Right atrium auricular region (tissue), 2 donors: ENCODE measurements at regions not wholly inside any gene's neighbourhood (a gene's known extent, or its start where the extent isn't known, plus 50 kb on each side); places are given as distances from the start of the nearest gene placed in this dataset.
A peak's percentile ranks its signal among the peaks of the same experiment; 100 is the strongest.

Experiments
- DNase-seq: peaks from one replicate; pipeline ENCODE4 v3.0.0-alpha.2; 2019; ENCODE audit warnings: low spot score
- H3K27ac ChIP-seq, 2 donors: fragments of 200-600 bp; sonication (generic); 1 replicate in 1 of 2; 2 replicates in 1 of 2; pipeline ENCODE4 v1.5.1; 2016 to 2019
- H3K27me3 ChIP-seq, 2 donors: fragments of 200-600 bp; sonication (generic); one replicate each; pipeline versions ENCODE4 v1.5.1 to v1.6.0; 2017 to 2019
- H3K36me3 ChIP-seq: fragments of 200-600 bp; sonication (generic); one replicate; pipeline ENCODE4 v1.5.1; 2016
- H3K4me1 ChIP-seq, 2 donors: fragments of 200-600 bp; sonication (generic); one replicate each; pipeline versions ENCODE4 v1.5.1 to v1.6.0; 2017 to 2019
- H3K4me3 ChIP-seq, 2 donors: fragments of 200-600 bp; sonication (generic); 1 replicate in 1 of 2; 2 replicates in 1 of 2; pipeline ENCODE4 v1.5.1; 2017 to 2019; ENCODE audit warnings: mild to moderate bottlenecking in 1 of 2, moderate library complexity in 1 of 2
- H3K9me3 ChIP-seq, 2 donors: fragments of 200-600 bp; sonication (generic); one replicate each; pipeline ENCODE4 v1.5.1; 2019
- TF ChIP-seq, protein P1 (sequence below), 2 donors: fragments of 200-600 bp; sonication (generic); IDR thresholded peaks; one replicate each; pipeline ENCODE4 v1.5.1; 2019; ENCODE audit warnings: antibody characterized with exemption in 2 of 2

DNA sequence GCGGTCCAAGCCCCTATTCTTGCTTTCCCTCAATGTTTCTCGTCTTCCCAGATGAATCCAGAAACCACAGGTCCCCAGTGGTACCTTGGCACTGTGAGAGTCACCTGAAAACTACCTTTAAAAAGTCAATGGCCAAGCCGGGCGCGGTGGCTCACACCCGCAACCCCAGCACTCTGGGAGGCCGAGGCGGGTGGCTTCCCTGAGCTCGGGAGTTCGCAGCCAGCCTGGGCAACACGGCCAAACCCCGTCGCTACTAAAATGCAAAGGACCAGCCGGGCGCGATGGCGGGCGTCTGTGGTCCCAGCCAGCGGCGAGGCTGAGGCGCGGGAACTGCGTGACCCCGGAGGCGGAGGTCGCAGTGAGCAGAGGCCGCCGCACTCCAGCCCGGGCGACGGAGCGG is 285.9 kb downstream of the CHL1 start:
- Histone ChIP-seq H3K9me3 (peaks cover 0 to 12% of the 10 kb centered on the region in 2 donors), H3K4me3 (no peak overlapping the region), H3K4me1 (no peaks in the 10 kb centered on the region), H3K27ac (no peak overlapping the region), H3K36me3 (no peaks in the 10 kb centered on the region), H3K27me3 (no peaks in the 10 kb centered on the region)
- TF ChIP-seq, protein P1, sequence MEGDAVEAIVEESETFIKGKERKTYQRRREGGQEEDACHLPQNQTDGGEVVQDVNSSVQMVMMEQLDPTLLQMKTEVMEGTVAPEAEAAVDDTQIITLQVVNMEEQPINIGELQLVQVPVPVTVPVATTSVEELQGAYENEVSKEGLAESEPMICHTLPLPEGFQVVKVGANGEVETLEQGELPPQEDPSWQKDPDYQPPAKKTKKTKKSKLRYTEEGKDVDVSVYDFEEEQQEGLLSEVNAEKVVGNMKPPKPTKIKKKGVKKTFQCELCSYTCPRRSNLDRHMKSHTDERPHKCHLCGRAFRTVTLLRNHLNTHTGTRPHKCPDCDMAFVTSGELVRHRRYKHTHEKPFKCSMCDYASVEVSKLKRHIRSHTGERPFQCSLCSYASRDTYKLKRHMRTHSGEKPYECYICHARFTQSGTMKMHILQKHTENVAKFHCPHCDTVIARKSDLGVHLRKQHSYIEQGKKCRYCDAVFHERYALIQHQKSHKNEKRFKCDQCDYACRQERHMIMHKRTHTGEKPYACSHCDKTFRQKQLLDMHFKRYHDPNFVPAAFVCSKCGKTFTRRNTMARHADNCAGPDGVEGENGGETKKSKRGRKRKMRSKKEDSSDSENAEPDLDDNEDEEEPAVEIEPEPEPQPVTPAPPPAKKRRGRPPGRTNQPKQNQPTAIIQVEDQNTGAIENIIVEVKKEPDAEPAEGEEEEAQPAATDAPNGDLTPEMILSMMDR (IDR thresholded peaks at IDR 0.05) = no peak
- DNase-seq = no peak

DNA sequence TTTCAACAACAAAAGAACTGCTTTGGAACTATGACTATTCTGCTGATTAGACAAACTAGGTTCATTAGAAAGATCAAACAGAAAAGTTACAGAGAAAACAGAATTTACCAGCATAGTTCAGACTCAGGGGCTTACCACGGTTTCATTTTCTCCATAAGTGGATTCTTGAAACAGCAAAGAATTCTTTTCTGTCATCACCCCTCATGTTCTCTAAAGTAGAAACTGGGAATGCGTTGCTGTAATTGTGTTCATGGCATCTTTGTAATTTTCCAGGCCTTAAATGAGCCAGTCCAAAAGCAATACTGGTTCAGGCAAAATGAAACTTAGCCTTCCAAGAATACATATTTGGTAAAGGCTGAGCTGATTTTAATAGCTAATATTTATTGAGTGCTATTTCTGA is 287.8 kb downstream of the CHL1 start:
- TF ChIP-seq, protein P1 (IDR thresholded peaks at IDR 0.05) = no peak
- no peak overlapping the region for H3K4me3 ChIP-seq
- no peaks in the 10 kb centered on the region for H3K36me3 ChIP-seq
- DNase-seq = no peak
- H3K27ac ChIP-seq = peak overlapping the region in 1 of 2 donors; percentile 15
- H3K9me3 ChIP-seq = no peaks in the 10 kb centered on the region
- H3K27me3 ChIP-seq = no peaks in the 10 kb centered on the region
- H3K4me1 ChIP-seq = no peaks in the 10 kb centered on the region

DNA sequence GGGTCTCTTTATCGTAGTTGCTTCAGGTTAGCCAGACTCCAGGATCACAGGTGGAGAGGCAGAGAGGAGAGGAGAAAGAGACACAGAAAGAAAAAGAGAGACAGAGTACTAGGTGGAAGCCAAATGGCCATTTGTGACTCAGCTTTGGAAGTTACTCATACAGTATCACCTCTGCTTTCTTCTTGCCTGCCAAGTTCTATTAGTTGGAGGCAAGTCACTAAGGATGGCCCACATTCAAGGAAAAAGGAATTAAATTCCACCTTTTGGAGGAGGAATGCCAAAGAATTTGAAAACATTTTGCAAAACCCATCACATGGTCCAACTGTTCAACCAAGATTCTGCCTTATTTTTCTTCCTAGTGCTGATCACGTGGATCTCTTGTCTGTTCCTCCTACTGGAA is 291.1 kb downstream of the CHL1 start:
- Histone ChIP-seq H3K27me3 (no peaks in the 10 kb centered on the region), H3K4me1 (no peaks in the 10 kb centered on the region), H3K27ac (no peak overlapping the region), H3K9me3 (no peaks in the 10 kb centered on the region), H3K36me3 (no peaks in the 10 kb centered on the region), H3K4me3 (no peak overlapping the region)
- TF ChIP-seq, protein P1 (IDR thresholded peaks at IDR 0.05) = no peak
- DNase-seq = no peak

DNA sequence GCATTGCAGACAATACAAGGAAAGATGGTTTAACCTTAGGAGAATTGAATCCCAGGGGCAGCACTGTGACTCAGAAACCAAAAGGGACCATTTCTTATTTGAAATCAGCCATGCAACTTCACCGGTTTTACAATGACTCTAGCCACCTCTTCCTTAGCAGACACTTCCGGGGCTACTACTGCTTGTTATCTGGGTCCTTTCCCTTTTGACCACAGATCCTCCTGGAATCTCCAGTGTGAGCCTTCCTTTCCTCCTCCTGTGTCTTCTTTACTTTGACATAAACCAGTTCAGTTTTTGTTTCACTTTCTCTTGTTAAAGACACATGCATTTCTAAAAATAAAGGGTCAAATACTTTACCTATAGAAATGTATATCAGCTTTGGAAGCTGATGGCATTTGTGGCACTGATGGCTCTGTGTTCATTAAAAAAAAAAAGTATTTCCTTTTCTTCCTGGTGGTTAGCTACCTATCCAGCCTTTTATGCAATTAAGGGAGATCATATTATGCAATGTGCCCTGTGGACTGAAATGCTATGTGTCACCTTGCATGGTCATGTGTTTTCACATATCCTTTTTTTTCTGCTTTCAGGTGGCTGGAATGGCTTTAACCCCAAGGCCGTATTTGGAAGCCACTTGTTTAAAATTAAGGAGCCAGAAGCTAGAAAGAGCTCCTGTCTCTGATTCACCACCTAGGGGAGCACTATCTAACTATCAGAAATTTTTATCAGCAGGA is 296.2 kb downstream of the CHL1 start:
- no peaks in the 10 kb centered on the region for H3K9me3 ChIP-seq
- no peak overlapping the region for H3K27ac ChIP-seq
- TF ChIP-seq, protein P1 (IDR thresholded peaks at IDR 0.05) = no peak
- H3K4me3 ChIP-seq = no peak overlapping the region
- DNase-seq = no peak
- no peaks in the 10 kb centered on the region for H3K4me1 ChIP-seq
- no peaks in the 10 kb centered on the region for H3K36me3 ChIP-seq
- no peaks in the 10 kb centered on the region for H3K27me3 ChIP-seq

DNA sequence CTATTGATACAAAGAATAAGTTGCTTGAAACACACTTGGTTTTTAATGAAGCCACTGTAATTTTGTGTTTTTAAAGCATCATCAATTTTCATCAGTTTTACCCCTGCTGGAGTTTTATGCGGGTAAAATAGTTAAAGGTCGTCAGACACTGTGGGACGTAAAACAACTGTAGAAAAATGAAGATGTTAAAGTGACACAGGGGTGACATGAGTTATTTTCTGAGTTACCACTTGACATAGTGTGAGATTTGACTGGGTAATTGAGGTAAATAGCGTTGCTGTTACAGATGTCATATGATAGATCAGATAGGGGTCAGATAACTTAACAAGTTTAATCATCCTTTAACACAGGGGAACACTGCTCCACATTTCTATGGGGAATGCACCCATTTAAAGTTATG is 297.6 kb downstream of the CHL1 start:
- TF ChIP-seq, protein P1 (IDR thresholded peaks at IDR 0.05) = no peak
- Histone ChIP-seq H3K27ac (no peak overlapping the region), H3K36me3 (no peaks in the 10 kb centered on the region), H3K9me3 (no peaks in the 10 kb centered on the region), H3K4me1 (no peaks in the 10 kb centered on the region), H3K27me3 (no peaks in the 10 kb centered on the region), H3K4me3 (no peak overlapping the region)
- no peak for DNase-seq

DNA sequence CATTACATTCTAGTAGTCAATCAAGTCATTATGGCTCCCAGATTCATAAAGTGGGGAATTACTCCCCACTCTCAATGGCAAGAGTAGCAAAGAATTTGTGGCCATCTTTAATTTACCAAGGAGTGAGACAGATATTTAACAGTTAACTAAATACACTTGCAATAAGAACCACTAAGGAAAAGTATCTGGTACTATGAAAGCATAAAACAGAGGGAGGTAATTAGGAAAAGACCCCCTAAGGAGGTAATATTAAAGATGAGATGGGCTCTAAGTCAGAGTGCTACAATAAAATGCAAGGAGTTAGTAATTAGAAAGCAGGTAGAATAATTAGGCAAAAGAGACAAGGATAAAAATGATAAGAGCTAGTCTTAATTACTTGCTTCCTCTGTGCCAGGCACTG is 301.9 kb downstream of the CHL1 start:
- DNase-seq = no peak

More for the DNA sequence above, 301.9 kb downstream of the CHL1 start:
- Histone ChIP-seq H3K27ac (no peak overlapping the region), H3K27me3 (no peaks in the 10 kb centered on the region), H3K36me3 (no peaks in the 10 kb centered on the region), H3K4me3 (no peak overlapping the region), H3K9me3 (no peaks in the 10 kb centered on the region), H3K4me1 (no peaks in the 10 kb centered on the region)
- TF ChIP-seq, protein P1 (IDR thresholded peaks at IDR 0.05) = no peak
